ENCODE measurements at regions not wholly inside any gene's neighbourhood (a gene's known extent, or its start where the extent isn't known, plus 50 kb on each side); places are given as distances from the start of the nearest gene placed in this dataset.
"Not testable (repeated sequence)": the region's sequence is repeated elsewhere in the genome, so short reads cannot be mapped to it uniquely, and the experiment has no call there.

GRCh38 chr14:105659255-105659654 lies 132.9 kb downstream of the TMEM121 start:
- not testable (repeated sequence) for TF ChIP-seq POLR2AphosphoS5 (IDR thresholded peaks at IDR 0.05; ENCODE audit: low read depth, low read length); TAF1 (IDR thresholded peaks at IDR 0.05; ENCODE audit: borderline replicate concordance, low read depth, low read length)
